Effector CD8-positive, alpha-beta T cell (primary cell): ENCODE measurements at regions not wholly inside any gene's neighbourhood (a gene's known extent, or its start where the extent isn't known, plus 50 kb on each side); places are given as distances from the start of the nearest gene placed in this dataset.

ENCODE experiments used
- DNase-seq: peaks from one replicate; lab custom pipeline; 2025; lab: John Stamatoyannopoulos, UW

- no peak for DNase-seq
These were observed 357.0 kb downstream of the FBXO15 start for GRCh38 chr18:73790587-73790986.

- DNase-seq: no peak
These were observed 360.3 kb downstream of the FBXO15 start for GRCh38 chr18:73787316-73787715.

- no peak for DNase-seq
These were observed 362.3 kb downstream of the FBXO15 start for GRCh38 chr18:73785300-73785699.

GRCh38 chr18:73784853-73785252 lies 362.8 kb downstream of the FBXO15 start:
- no peak for DNase-seq

- no peak for DNase-seq
These were observed 365.2 kb downstream of the FBXO15 start for GRCh38 chr18:73782405-73782804.

GRCh38 chr18:73780218-73780617 lies 367.4 kb downstream of the FBXO15 start:
- no peak for DNase-seq

GRCh38 chr18:73778032-73778359 lies 369.6 kb downstream of the FBXO15 start:
- DNase-seq: no peak

- DNase-seq: no peak
These were observed 370.1 kb downstream of the FBXO15 start for GRCh38 chr18:73777356-73778031.

- DNase-seq: no peak
These were observed 372.7 kb downstream of the FBXO15 start for GRCh38 chr18:73774811-73775509.

GRCh38 chr18:73768043-73768442 lies 379.6 kb downstream of the FBXO15 start:
- DNase-seq: no peak

GRCh38 chr18:73766910-73767515 lies 380.6 kb downstream of the FBXO15 start:
- DNase-seq: no peak

- no peak for DNase-seq
These were observed 389.2 kb downstream of the FBXO15 start for GRCh38 chr18:73758446-73758845.

- no peak for DNase-seq
These were observed 391.2 kb downstream of the FBXO15 start for GRCh38 chr18:73756256-73757091.

- DNase-seq: no peak
These were observed 394.7 kb downstream of the FBXO15 start for GRCh38 chr18:73752965-73753364.

GRCh38 chr18:73752546-73752945 lies 395.1 kb downstream of the FBXO15 start:
- DNase-seq: no peak

GRCh38 chr18:73750052-73750451 lies 397.6 kb downstream of the FBXO15 start:
- no peak for DNase-seq

- DNase-seq: no peak
These were observed 398.3 kb downstream of the FBXO15 start for GRCh38 chr18:73749304-73749703.

- DNase-seq: no peak
These were observed 398.9 kb downstream of the FBXO15 start for GRCh38 chr18:73748731-73749130.

- DNase-seq: no peak
These were observed 401.5 kb downstream of the FBXO15 start for GRCh38 chr18:73746101-73746500.

- DNase-seq: no peak
These were observed 404.7 kb downstream of the FBXO15 start for GRCh38 chr18:73742957-73743356.

GRCh38 chr18:73741946-73742345 lies 405.7 kb downstream of the FBXO15 start:
- DNase-seq: no peak

GRCh38 chr18:73739098-73739497 lies 408.5 kb downstream of the FBXO15 start:
- DNase-seq: no peak
